GM13977 (cell line): ENCODE measurements at regions not wholly inside any gene's neighbourhood (a gene's known extent, or its start where the extent isn't known, plus 50 kb on each side); places are given as distances from the start of the nearest gene placed in this dataset.

Source experiments
- DNase-seq: peaks from one replicate; pipeline ENCODE4 v3.0.0; 2012; ENCODE audit warnings: low spot score
- CTCF ChIP-seq: IDR thresholded peaks from 2 replicates; pipeline ENCODE4 v1.5.1; 2012; ENCODE audit warnings: mild to moderate bottlenecking, control low read depth; ENCODE audit not compliant: insufficient read depth; ENCODE audit errors: extremely low read depth, missing control alignments
- in situ Hi-C: fragments of 300-500 bp; cut with MboI; formaldehyde crosslinking; loops from one replicate; pipeline ENCODE4 v1.12.0; 2022; ENCODE audit warnings: low sequenced_read_pairs, low pct_unique_long_range_greater_than_20kb, mixed read lengths, inconsistent platforms; ENCODE audit not compliant: unreplicated experiment

- DNase-seq, result no peak
- TF ChIP-seq CTCF, result no peak
- in situ Hi-C loops, result no loop called here
These were observed 159.3 kb downstream of the PTCHD1 start for GRCh38 chrX:23493941-23494374.

GRCh38 chrX:23494741-23495140 lies 160.1 kb downstream of the PTCHD1 start:
- TF ChIP-seq CTCF, result no peak
- no peak for DNase-seq
- in situ Hi-C loops, result no loop called here

GRCh38 chrX:23497919-23498318 lies 163.3 kb downstream of the PTCHD1 start:
- no peak for DNase-seq
- in situ Hi-C loops, result no loop called here
- no peak for TF ChIP-seq CTCF

- no peak for TF ChIP-seq CTCF
- DNase-seq, result no peak
These were observed 165.3 kb upstream of the PRDX4 start for GRCh38 chrX:23501974-23502373.

GRCh38 chrX:23503835-23504539 lies 163.3 kb upstream of the PRDX4 start:
- TF ChIP-seq CTCF, result no peak
- DNase-seq, result no peak
- in situ Hi-C loops, result no loop called here

More at GRCh38 chrX:23501974-23502373, 165.3 kb upstream of the PRDX4 start:
- in situ Hi-C loops, result no loop called here

- TF ChIP-seq CTCF, result no peak
- no peak for DNase-seq
- in situ Hi-C loops, result no loop called here
These were observed 162.8 kb upstream of the PRDX4 start for GRCh38 chrX:23504540-23504884.
